WTC11 (cell line): ENCODE measurements at regions not wholly inside any gene's neighbourhood (a gene's known extent, or its start where the extent isn't known, plus 50 kb on each side); places are given as distances from the start of the nearest gene placed in this dataset.

Experiments used
- CTCF ChIP-seq: fragments of 200-600 bp; IDR thresholded peaks from 2 replicates; pipeline ENCODE4 v1.8.0; 2022; ENCODE audit warnings: antibody characterized with exemption
- ETV6 ChIP-seq: sonication (generic); formaldehyde crosslinking; IDR thresholded peaks from 2 replicates; pipeline ENCODE4 v1.8.1; 2022; ENCODE audit warnings: mild to moderate bottlenecking, missing genetic modification reagents
- IRF2 ChIP-seq: sonication (generic); formaldehyde crosslinking; IDR thresholded peaks from 2 replicates; pipeline ENCODE4 v1.8.0; 2022; ENCODE audit warnings: low read depth, missing genetic modification reagents, borderline replicate concordance
- SMAD3 ChIP-seq: sonication (generic); formaldehyde crosslinking; IDR thresholded peaks from 2 replicates; pipeline ENCODE4 v1.8.0; 2022; ENCODE audit warnings: missing genetic modification reagents, mild to moderate bottlenecking, borderline replicate concordance
- STAT6 ChIP-seq: sonication (generic); formaldehyde crosslinking; conservative IDR thresholded peaks from 2 replicates; pipeline ENCODE4 v1.8.1; 2023; ENCODE audit warnings: mild to moderate bottlenecking, low read depth, missing genetic modification reagents, moderate library complexity
- ZMAT4 ChIP-seq: fragments of 250-450 bp; sonication (Bioruptor Pico); IDR thresholded peaks from 2 replicates; pipeline ENCODE4 v1.9.0; 2021; ENCODE audit warnings: mild to moderate bottlenecking

DNA sequence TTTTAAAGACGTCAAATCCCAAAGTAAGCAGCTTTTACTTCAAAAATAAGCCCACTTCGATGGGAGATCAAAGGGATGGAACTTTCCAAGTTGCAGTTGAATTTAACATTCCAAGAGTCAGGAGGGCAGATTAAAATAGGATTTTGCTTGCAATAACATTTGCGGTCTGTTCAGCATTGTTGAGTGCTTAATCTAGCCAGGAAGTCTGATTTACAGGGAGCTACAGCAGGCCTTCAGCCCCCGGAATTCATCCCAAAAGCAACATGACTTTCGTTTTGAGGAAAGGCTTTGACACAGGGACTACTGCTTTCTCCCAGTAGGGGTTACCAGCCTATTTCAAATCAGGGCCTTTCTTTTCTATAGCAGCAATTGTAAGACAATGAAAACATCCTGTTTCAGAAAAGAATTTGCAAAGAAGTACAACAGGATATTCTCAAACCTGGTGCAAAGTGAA, 279.6 kb upstream of the PITRM1 start:
- TF ChIP-seq CTCF (no peak), IRF2 (CRISPR knock-in tag) (no peak), ETV6 (CRISPR knock-in tag) (0 out of 2 replicates have a peak, but pooled peaks have one; percentile 22), STAT6 (CRISPR knock-in tag) (no peak), SMAD3 (CRISPR knock-in tag) (no peak), ZMAT4 (no peak)
